DMS114 treated with DMSO at 0.1 percent for 48 hours (cell line): ENCODE measurements at regions not wholly inside any gene's neighbourhood (a gene's known extent, or its start where the extent isn't known, plus 50 kb on each side); places are given as distances from the start of the nearest gene placed in this dataset.

Experiments
- DNase-seq: peaks from one replicate; lab custom pipeline; 2025; ENCODE audit not compliant: unreplicated experiment; lab: John Stamatoyannopoulos, UW

DNA sequence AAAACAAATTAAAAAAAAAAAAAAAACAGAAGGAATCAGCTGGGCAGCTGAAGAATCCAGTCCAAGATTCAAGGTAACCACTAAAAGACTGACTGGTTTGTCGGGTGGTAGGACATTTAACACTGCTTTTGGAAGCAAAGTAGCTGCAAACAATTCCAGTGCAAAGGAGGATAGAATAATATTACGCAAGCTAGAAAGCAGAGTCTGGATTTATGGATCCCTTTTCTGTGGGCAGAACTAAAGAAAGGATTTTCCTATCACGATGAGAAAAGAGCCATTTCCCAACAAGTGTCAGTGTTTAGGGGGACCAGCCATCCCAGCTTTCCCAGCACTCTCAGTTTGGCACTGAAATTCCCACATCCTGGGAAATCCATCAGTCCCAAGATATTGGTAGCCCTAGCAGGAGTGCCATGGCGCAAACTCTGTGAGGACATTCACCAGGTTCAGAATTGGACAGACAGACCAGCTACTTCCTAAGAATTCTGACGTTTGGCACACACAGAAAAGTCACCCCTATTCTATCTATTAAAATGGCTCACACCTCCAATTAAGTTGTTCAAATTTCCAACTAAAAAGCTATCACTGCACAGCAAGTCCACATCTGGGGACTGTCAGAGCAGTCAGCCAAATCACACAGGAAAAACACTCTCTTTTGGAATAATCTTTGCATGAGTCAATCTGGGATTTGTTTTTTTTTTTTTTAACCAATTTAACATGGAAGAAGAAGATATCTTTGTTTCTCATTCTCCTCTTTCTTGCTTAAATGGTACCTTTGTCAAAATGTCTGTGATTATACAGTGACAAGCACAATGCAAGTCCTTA lies 356.8 kb upstream of the ARID1B start:
- DNase-seq: no peak

DNA sequence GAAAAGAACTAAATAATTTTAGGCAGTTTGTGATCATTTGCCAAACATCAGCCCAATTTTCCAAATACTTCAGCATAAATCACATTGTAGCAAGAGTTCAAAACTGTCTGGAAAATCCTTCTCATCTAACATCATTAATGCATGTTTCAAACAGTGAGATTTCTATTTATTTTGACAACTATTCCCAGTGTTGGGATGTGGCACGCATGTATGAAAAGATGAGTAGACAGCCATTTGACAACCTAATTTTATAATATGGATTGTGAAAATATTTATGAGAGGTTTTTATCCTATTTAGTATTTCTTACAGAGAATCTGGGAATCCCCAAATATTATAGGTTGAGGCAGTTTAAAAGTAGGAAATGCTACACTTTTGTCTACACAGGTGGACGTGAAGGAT lies 357.6 kb upstream of the ARID1B start:
- no peak for DNase-seq

DNA sequence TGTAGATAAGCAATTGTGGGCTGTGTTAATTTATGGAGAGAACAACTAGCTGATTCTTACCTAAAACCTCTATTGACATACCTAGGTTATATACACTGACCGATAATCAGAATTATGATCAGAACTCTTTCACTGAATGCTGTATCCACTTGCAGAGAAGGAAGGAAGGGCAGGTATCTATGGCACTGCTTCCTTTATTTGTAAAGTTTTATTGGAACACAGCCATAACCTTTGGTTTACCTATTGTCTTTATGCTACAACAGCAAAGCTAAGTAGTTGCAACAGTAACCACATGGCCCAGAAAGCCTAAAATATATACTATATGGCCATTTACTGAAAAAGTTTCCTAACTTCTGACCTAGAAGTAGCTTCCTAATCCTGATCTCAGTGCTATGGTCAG lies 358.9 kb upstream of the ARID1B start:
- no peak for DNase-seq

DNA sequence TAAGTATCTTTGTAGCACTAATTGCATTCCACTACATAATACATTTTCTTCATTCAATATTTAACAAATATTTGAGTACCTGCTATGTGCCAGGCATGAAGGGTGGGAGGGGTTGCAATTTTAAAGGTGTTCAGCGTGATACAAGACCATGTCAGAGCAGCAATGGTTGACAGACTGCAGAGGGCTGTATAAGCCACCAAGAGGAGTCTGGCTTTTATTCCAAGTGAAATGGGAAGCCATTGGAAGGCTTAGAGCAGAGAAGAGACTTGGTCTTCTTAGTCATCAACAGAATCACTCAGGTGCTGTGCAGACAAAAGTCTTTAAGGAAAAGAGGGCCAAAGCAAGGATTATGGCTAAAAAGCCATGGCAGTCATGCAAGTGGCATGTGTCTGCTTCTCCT lies 360.8 kb upstream of the ARID1B start:
- no peak for DNase-seq

DNA sequence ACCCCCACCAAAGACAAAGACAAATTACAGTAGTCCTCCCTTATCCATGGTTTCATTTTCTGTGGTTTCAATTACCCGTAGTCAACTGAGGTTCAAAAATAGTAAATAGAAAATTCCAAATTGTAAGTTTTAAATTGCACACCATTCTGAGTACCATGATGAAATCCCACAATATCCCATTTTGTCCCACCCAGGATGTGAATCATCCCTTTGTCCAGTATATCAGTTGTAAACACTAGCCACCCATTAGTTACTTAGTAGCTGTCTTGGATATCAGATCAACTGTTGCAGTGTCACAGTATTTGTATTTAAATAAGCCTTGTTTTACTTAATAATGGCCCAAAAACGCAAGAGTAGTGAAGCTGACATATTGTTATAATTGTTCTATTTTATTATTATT lies 364.0 kb upstream of the ARID1B start:
- no peak for DNase-seq

DNA sequence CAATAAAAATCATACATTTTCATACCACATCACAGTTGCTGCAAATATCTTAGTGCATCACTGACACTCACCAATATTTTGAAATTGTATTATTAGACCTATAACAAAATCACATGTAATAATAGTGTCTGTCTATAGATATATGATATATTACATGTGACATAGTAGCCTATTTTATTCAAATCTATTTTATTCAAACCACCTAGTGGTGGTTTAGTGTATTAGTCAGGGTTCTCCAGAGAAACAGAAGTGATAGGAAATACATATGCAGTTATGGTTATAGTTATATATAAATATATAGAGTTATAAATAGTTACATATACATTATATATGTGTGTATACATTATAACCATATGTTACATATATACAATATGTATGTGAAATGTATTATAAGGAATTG lies 366.5 kb upstream of the ARID1B start:
- no peak for DNase-seq

DNA sequence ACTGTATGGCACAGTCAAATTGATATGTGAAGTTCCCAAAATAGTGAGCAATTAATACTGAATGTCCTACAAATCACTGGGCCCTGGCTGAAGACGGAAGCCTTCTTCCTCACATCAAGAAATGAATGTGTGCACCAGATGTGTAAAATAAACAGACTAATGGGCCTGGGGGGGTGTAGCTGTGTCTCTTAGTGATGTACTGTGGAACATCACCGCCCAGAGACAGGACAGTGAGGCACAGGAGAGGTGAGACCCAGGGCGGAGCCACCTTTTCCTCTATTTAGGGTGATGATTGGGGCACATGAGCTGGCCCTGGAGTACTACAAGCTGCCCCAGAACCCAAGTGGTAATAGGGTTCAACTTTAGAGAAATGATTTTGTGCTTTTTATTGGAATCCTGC lies 368.5 kb upstream of the ARID1B start:
- DNase-seq: no peak

DNA sequence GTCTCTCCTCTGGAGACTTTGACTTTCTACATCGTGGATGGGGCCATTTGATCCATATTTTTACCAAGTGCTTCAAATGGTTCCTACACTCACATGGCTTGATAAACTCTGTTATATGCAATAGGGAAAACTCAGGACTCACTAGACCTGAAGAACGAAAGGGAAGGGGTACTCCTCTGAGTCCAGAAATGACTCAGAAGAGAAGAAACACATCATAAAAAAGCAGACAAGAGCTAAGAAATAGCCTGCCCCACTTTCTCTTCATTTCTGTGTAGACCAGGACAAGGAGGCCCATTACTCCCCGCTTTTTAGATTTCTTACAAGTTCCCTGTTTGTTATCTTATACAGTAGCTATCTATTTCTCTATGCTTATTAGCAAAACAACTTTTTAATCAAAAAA lies 369.8 kb upstream of the ARID1B start:
- DNase-seq: no peak

DNA sequence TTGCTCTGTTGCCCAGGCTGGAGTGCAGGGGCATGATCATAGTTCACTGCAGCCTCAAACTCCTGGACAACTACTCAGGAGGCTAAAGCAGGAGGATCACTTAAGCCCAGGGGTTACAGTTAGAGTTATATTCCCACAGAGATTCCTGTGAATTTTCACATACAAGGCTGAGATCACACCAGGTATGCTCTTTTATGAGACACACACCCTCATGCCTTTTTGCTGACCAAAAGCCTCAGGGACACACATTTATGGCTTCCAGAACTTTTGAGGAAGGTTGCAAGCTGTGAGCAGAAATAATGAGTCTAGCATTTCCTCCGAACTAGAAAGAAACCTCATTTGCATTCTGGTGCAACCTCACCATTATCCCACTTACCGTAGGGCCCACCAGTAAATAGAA lies 370.5 kb upstream of the ARID1B start:
- no peak for DNase-seq

DNA sequence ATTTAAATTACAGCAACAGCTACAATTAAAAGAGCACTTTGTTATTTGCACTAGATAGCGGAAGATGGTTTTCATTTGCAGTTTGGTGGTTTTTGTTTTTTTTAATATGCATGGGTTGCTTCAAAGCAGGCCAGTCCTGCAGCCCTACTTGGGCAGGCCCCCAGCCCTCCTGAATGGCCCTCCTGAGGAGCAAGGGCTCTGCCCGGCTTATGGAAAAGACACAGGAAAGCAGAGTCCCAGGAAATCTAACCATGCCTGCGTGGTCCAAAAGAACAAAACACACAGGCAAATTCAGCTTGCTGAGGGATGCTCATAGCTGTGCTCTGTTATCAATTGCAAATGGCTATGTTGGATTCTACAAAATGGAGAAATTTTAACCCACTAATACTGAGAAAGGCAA lies 371.1 kb upstream of the ARID1B start:
- no peak for DNase-seq

DNA sequence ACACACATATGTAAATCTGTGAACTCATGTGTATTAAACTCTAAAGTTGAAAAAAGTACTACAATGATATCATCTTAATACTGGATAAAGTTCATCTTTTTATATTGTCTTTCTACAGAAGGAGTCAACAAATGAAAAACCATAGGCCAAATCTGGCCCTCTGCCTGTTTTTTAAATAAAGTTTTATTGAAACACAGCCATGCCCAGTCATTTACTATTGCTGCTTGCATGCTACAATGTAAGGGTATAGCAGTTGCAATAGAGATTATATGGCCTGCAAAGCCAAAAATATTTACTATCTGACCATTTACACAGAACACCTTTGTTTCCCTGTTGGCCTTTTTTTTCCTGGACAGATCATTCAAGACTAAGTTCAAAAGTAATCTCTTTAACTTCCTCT lies 374.6 kb upstream of the ARID1B start:
- no peak for DNase-seq

DNA sequence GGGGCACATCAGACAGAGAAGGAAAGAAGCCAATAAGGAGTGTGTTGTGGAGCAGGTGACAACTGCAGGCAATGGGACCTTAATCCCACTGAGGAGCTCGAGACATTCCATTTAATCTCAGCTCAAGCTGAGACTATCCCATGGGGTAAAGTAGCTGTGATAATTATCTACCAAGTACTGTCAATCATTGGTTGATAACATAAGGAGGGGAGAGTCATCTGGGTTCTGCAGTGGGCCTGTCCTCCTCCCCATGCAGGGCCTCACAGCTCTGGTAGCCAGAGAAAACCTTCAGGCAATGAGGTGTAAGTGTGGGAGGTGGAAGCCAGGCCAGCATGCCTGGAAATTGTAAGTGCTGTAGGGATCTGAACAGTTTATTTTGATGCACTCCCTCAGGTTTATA lies 375.0 kb upstream of the ARID1B start:
- no peak for DNase-seq

DNA sequence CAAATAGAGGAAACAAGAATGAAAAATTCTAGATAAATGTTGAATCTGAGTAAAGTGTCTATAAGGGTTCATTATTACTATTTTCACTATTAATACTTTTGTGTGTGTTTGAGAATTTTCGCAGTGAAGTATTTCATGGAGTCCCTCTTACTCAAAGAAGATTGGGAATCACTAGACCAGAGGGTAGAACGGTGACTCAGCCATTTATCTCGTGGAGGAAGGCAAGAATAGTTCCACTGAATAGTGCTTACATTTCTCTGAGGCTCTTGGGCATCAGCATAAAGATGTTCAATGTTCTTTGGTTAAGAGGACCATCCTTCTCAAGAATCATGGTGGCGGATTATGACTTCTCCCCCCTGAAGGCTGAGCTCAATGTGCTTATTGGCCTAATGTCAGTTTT lies 376.7 kb upstream of the ARID1B start:
- no peak for DNase-seq

DNA sequence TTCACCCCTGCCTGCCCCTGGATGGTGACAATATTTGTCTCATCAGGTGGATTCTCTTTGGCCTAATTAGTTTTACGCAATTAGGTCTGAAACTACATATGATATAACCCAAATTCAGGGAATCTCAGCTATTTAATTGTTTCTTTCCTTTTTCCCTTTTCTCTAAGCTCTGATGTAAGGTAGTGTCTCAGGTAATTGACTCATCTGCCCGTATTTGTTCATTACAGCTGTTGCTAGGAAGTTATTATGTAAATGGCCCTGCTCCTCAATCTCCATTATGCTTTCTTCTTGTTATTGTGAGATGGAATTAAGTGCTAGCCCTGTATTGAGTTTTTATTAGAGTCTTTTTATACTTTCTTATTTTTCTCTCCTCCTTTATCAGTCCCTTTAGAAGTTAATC lies 378.2 kb upstream of the ARID1B start:
- DNase-seq: no peak

DNA sequence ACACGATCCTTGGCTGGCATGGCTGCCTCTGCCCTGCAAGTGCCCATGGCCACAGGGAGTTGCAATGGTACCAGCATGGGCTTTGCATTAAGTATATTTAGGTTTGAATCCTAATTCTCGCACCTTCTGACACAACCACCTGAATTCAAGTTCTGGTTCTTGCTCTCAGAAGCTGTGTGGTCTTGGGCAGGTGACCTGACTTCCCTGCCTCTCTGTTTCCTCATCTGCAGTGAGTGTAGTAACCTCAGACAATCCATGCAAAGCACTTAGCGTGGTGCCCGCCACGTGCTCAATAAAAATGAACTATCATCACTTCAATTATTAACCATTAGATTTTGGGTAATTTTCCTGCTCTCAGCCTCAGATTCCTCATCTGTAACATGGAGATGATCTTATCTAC lies 378.8 kb upstream of the ARID1B start:
- no peak for DNase-seq

DNA sequence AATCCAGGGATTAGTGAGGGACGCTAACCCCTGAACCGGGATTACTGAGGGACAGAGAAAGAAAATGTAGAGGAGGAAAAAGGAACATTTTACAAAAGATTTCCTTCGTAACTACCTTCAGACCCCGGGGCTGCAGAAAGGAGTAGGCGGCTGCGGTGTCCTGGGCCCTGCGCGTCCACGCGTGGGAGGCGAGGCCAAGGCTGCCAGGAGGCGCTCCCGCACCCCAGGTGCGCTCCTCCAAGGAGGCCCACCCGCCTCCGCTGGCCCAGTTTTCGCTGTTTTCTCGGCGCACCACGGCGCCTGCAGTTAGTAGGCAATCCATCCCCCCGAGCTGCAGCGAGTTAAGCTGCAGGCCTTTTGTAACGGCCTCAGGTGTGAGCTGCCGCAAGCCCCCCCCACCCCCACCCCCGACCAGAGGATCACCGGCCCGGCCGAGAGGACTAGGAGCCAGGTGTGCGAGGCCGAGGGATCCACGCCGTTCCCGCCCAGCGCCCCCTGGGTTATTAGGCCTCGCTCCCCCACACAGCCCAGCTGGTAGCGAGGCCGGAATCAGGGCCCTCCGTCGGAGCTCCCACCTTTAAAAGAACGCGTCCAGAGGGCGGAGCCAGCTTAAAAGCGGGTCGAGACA lies 380.3 kb upstream of the ARID1B start:
- no peak for DNase-seq

DNA sequence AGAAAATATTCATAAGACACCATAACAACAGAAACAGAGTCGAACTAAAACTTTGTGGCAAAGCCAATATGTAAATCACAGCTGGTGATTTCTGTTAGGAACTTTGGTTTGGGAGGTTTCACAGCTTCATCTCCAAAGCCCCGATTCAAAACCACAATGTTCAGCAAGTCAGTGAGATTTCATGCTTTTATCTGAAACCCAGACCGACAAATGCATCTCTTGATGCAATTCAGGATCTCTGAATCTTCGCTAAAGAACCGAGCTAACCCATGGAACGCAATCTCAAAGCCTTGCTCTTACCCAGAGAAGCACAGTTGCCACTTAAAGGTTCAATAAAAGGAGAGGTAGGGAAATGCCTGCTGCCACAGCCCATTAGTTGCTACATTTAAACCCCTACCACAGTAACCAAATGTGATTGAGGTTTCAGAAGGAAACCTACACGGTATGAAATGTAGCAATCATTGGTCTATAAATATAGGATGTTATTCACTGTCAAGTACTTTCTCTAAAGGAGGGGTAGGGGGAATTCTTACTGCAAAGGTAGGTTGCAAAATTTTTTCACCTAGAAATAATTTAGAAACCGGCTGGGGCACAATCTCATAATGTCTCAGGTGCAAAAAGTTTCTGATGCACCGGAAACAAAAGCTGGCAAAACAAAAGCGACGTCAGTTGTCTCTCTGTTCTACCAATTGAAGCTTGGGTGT lies 381.0 kb upstream of the ARID1B start:
- no peak for DNase-seq

DNA sequence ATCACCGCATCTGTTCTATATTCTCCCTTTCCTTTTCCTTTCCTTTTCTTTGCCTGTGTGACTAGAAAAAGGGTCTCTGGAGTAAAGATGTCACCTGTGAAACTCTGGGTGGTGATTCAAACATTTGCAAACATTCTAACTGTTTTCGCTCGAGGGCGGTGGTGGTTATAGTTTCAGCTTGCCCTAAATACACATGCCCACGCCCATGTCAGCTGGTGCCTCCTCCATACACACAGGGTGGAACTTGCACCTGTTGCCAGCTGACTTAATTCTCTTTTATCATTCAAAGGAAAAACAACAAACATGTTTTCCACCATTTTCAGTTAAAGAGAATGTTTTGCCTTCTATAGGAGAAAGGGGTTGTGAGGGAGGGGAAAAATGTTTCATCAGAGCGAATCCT lies 381.9 kb upstream of the ARID1B start:
- no peak for DNase-seq

DNA sequence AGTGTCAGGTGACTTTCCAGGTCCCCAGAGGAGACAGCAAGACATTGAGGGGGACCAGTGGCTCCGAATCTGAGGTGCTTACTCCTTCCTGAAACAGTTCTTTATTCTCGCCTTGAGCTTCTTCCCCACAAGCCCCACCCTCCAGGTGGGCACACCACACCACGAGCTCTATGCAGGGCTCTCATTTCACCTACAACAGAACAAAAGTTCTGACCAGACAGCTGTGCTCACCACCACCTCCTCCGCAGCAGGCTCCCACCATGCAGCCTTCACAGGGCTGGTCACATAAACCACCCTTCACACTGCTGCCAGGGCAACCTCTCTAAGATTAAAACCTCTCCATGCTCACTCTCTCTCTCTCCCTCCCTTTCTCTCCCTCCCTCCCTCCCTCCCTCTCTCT lies 384.5 kb upstream of the ARID1B start:
- no peak for DNase-seq

DNA sequence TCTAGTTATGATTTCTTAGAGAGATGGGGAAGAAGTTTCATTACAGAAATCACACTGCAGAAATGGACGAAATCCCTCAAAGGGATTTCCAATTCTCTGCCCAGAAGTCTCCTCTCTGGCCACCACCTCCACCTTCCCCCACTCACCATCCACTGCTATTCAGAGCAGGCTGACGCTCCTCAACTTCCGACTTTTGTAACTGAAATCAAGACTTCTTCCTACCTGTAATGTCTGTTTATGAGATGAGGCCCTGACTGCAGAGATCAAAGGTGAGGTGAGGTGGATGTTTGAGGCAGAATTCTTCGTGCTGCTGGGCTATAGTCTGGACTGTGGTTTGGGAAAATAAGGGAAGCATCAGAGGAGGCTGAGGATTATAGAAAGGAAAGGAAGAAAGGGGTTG lies 385.2 kb upstream of the ARID1B start:
- no peak for DNase-seq

DNA sequence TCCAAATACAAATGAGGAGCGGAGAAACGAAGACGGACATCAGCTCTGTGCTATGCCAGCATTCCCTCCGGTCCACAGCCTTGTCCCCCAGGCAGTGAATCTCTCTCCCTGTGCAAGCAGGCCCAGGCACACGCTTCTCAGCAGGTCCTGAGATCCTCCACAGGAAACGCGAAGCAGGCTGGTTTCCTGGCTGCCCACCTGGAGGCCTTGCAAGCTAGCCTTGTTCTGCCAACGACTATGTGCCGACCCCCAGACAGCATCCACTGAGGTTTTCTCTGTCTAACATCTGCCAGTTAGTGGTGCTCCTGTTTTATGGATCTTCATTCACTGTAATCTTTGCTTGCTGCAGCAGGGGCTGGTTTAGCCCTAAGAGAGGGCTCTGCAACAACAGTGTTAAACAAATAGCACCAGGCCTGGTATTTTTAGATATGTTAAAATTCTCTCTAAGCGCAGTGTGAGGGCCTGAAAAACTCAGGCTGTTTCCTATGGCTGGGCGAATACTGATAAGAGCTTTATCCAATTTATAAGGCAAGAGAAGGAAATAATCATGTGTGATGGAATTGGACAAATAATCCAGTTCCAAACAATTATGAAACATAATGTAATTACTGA lies 386.0 kb upstream of the ARID1B start:
- DNase-seq: no peak

DNA sequence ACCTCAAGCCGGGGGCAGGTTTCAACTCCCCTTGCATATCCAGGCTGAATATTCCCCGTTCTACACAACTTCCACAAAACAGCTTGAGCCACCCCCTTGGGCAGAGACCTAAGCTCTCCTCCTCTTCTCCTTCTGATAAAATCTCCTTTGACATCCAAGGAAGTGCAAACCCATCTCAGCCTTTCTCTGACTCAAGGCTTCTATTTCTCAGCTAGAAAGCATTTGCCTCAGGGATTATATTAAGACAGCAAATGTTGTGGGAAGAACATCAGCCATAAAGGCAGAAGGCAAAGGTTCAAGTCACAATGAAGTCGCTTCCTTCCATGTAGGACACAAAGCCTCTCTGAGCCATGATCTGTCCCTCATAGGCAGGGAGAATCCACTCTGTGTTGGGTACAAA lies 386.6 kb upstream of the ARID1B start:
- no peak for DNase-seq
